Left lung (tissue), 4 donors: ENCODE measurements at regions not wholly inside any gene's neighbourhood (a gene's known extent, or its start where the extent isn't known, plus 50 kb on each side); places are given as distances from the start of the nearest gene placed in this dataset.

Experiments used
- ATAC-seq: fragments of 200-7000 bp; cut with Tn5 transposase; one replicate; pipeline ENCODE4 v1.9.1; 2020; ENCODE audit warnings: moderate library complexity
- DNase-seq, 4 donors: peaks; one replicate each; pipeline ENCODE4 v3.0.0-alpha.2; 2013 to 2020
- H3K27ac ChIP-seq, 2 donors: fragments of 200-600 bp; sonication (generic) in 1 of 2; one replicate each; pipeline versions ENCODE4 v1.5.0 to v1.8.0; 2020 to 2021
- H3K27me3 ChIP-seq, 2 donors: fragments of 200-600 bp; sonication (generic) in 1 of 2; one replicate each; pipeline versions ENCODE4 v1.5.0 to v1.8.0; 2020 to 2021
- H3K36me3 ChIP-seq, 2 donors: fragments of 200-600 bp; sonication (generic) in 1 of 2; one replicate each; pipeline versions ENCODE4 v1.5.0 to v1.8.0; 2020 to 2021
- H3K4me1 ChIP-seq, 2 donors: fragments of 200-600 bp; one replicate each; pipeline ENCODE4 v1.8.0; 2021
- H3K4me3 ChIP-seq, 2 donors: fragments of 200-600 bp; sonication (generic) in 1 of 2; one replicate each; pipeline versions ENCODE4 v1.5.0 to v1.8.0; 2020 to 2021; ENCODE audit warnings: mild to moderate bottlenecking in 1 of 2
- H3K9me3 ChIP-seq, 2 donors: fragments of 200-600 bp; sonication (generic) in 1 of 2; one replicate each; pipeline versions ENCODE4 v1.5.0 to v1.8.0; 2020 to 2021
- CTCF ChIP-seq, 2 donors: fragments of 200-600 bp; sonication (generic) in 1 of 2; IDR thresholded peaks; one replicate each; pipeline versions ENCODE4 v1.5.0 to v1.8.0; 2021; ENCODE audit warnings: antibody characterized with exemption in 2 of 2
- intact Hi-C, 2 donors: fragments of 100-400 bp; cut with DNase I; formaldehyde crosslinking; loops; one replicate each; pipeline versions ENCODE4 v1.11.2 to v1.14.2; 2022
- donor health status: DM: no; HTN: yes; CAD: no.
- donor health status: DM: no; HTN: no; CAD: no.

- no peaks in the 10 kb centered on the region for H3K4me1 ChIP-seq
- intact Hi-C loops, result no loop called here
- H3K36me3 ChIP-seq, result no peaks in the 10 kb centered on the region
- no peak overlapping the region for H3K4me3 ChIP-seq
- DNase-seq, result no peak
- no peak for TF ChIP-seq CTCF (IDR thresholded peaks at IDR 0.05)
- no peak for ATAC-seq
- no peak overlapping the region for H3K27ac ChIP-seq
- no peaks in the 10 kb centered on the region for H3K9me3 ChIP-seq
- no peaks in the 10 kb centered on the region for H3K27me3 ChIP-seq
Measured at GRCh38 chr5:101362067-101362466, 459.0 kb upstream of the ST8SIA4 start.

- Histone ChIP-seq H3K27ac (no peak overlapping the region), H3K4me3 (no peak overlapping the region), H3K4me1 (no peaks in the 10 kb centered on the region), H3K27me3 (no peaks in the 10 kb centered on the region), H3K9me3 (peaks cover 0 to 9% of the 10 kb centered on the region in 2 donors), H3K36me3 (no peaks in the 10 kb centered on the region)
- intact Hi-C loops, result no loop called here
- ATAC-seq (no peak), DNase-seq (no peak)
- no peak for TF ChIP-seq CTCF (IDR thresholded peaks at IDR 0.05)
Measured at GRCh38 chr5:101346906-101347305, 443.8 kb upstream of the ST8SIA4 start.

- Histone ChIP-seq H3K9me3 (peaks cover 0 to 9% of the 10 kb centered on the region in 2 donors), H3K36me3 (no peaks in the 10 kb centered on the region), H3K4me3 (no peak overlapping the region), H3K27me3 (no peaks in the 10 kb centered on the region), H3K27ac (no peak overlapping the region), H3K4me1 (no peaks in the 10 kb centered on the region)
- peak in 1 of 4 donors; percentile 36 for DNase-seq
- ATAC-seq, result no peak
- TF ChIP-seq CTCF (IDR thresholded peaks at IDR 0.05), result no peak
- intact Hi-C loops, result no loop called here
Measured at GRCh38 chr5:101346447-101346846, 443.4 kb upstream of the ST8SIA4 start.

- intact Hi-C loops, result no loop called here
- Histone ChIP-seq H3K36me3 (no peaks in the 10 kb centered on the region), H3K4me3 (no peak overlapping the region), H3K27ac (no peak overlapping the region), H3K4me1 (no peaks in the 10 kb centered on the region), H3K9me3 (no peaks in the 10 kb centered on the region), H3K27me3 (no peaks in the 10 kb centered on the region)
- ATAC-seq (no peak), DNase-seq (peak in 2 of 4 donors; percentile 36 to 38)
- no peak for TF ChIP-seq CTCF (IDR thresholded peaks at IDR 0.05)
Measured at GRCh38 chr5:101338226-101338625, 435.1 kb upstream of the ST8SIA4 start.

GRCh38 chr5:101327816-101328215 is 424.7 kb upstream of the ST8SIA4 start:
- Histone ChIP-seq H3K27me3 (no peaks in the 10 kb centered on the region), H3K4me3 (no peak overlapping the region), H3K9me3 (peaks cover 0 to 6% of the 10 kb centered on the region in 2 donors), H3K27ac (no peak overlapping the region), H3K4me1 (no peaks in the 10 kb centered on the region), H3K36me3 (no peaks in the 10 kb centered on the region)
- no peak for TF ChIP-seq CTCF (IDR thresholded peaks at IDR 0.05)
- DNase-seq, result no peak
- intact Hi-C loops, result no loop called here
- no peak for ATAC-seq
